ENCODE measurements at regions not wholly inside any gene's neighbourhood (a gene's known extent, or its start where the extent isn't known, plus 50 kb on each side); places are given as distances from the start of the nearest gene placed in this dataset.

DNA sequence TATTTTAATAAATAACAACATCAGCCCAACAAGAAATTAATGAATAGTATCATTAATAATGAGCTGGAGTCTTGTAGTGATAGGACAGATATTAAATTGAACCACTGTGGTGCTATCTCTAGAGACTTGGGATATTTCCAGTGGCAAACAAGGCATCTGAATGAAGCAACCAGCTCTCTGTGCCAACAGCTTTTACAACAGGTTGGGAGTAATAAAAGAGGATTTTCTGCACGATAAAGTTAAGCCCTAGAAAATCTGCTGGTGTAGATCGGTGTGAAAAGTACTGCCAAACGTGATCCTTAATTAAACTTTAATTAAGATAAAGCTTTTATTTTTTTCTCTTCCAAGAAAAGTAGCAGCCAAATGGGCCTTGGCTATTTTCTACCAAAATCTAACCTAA is 385.5 kb downstream of the NR4A2 start (continued):
- TF ChIP-seq TRIM25 (IDR thresholded peaks at IDR 0.05; ENCODE audit: borderline replicate concordance) (no peak), NR3C1 (CRISPR knock-in tag; IDR thresholded peaks at IDR 0.05) (no peak), NFE2L1 (tag; IDR thresholded peaks at IDR 0.05; ENCODE audit: borderline replicate concordance, low read depth) (no peak), IFI16 (CRISPR knock-in tag; IDR thresholded peaks at IDR 0.05) (no peak), CBX1 (IDR thresholded peaks at IDR 0.05; ENCODE audit: low read depth) (no peak), PTTG1 (tag; IDR thresholded peaks at IDR 0.05; ENCODE audit: low read depth) (no peak)

DNA sequence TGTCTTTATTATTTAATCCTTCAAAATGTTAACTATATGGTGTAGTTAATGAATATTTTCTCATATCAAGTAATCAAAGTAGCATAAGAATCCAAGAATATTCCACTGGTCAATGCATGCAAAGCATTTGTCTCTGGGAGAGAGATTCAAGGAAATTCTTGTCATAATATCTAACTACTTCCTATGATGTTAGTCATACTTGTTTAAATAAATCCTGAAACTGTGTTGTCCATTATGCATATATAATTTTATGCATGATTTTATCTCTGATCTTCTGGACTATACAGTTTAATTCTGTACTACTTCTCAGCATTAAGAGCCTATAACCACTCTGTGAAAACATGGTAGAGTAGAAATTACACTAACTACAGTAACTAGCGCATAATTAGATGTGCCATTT is 388.3 kb downstream of the NR4A2 start:
- no peaks in the 10 kb centered on the region for H3K36me3 ChIP-seq (ENCODE audit: control insufficient read depth, insufficient read depth, low read length)
- H3K27me3 ChIP-seq (ENCODE audit: control insufficient read depth in 2 of 2, insufficient read depth in 2 of 2, low read length in 2 of 2), result no peaks in the 10 kb centered on the region
- FAIRE-seq (no peak), ATAC-seq (no peak), DNase-seq (ENCODE audit: extremely low read depth in 1 of 4, low spot score in 3 of 4) (no peak)
- no TSS peak for BruUV-seq (replicated peaks)
- no peak overlapping the region for H2AFZ ChIP-seq (ENCODE audit: low read depth, low read length)
- no peak overlapping the region for H3K9ac ChIP-seq (ENCODE audit: insufficient read depth in 1 of 2, low read depth in 2 of 2, low read length in 2 of 2)
- ChIA-PET POLR2A (no interaction called here), CTCF (ENCODE audit: low intra/inter-chr PET ratio) (no interaction called here)
- H3K79me2 ChIP-seq (ENCODE audit: control insufficient read depth, insufficient read depth, low read length), result no peaks in the 10 kb centered on the region
- TF ChIP-seq ZC3H8 (IDR thresholded peaks at IDR 0.05), result no peak
- TF ChIP-seq, protein P1, sequence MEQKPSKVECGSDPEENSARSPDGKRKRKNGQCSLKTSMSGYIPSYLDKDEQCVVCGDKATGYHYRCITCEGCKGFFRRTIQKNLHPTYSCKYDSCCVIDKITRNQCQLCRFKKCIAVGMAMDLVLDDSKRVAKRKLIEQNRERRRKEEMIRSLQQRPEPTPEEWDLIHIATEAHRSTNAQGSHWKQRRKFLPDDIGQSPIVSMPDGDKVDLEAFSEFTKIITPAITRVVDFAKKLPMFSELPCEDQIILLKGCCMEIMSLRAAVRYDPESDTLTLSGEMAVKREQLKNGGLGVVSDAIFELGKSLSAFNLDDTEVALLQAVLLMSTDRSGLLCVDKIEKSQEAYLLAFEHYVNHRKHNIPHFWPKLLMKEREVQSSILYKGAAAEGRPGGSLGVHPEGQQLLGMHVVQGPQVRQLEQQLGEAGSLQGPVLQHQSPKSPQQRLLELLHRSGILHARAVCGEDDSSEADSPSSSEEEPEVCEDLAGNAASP (IDR thresholded peaks at IDR 0.05), result no peak
- TF ChIP-seq POU5F1 (IDR thresholded peaks at IDR 0.05; ENCODE audit: borderline replicate concordance, low read depth, low read length, partially characterized antibody), result no peak
- TF ChIP-seq ZNF518B (CRISPR knock-in tag; IDR thresholded peaks at IDR 0.05), result no peak
- intact Hi-C loops (cut with micrococcal nuclease), result no loop called here
- H3K9me3 ChIP-seq (replicated peaks; ENCODE audit: control insufficient read depth, insufficient read depth, low read depth, low read length), result no peaks in the 10 kb centered on the region; the same call in 1 of the 2 replicates
- H3K4me2 ChIP-seq (ENCODE audit: insufficient read depth, low read length), result no peak overlapping the region
- no peaks in the 10 kb centered on the region for H3K4me1 ChIP-seq (replicated peaks in 1 of 2; ENCODE audit: control insufficient read depth in 2 of 2, insufficient read depth in 2 of 2, low read length in 2 of 2)
- no peaks in the 10 kb centered on the region for H3K9me1 ChIP-seq (ENCODE audit: control insufficient read depth, insufficient read depth, low read length)
- WGBS (ENCODE audit: insufficient coverage, low coverage, missing lambda C conversion rate), result 0% methylated on average over 1 of the region's 1 CpG
- H3K4me3 ChIP-seq, result no peak overlapping the region
- in situ Hi-C loops (cut with MboI), result no loop called here
- H4K20me1 ChIP-seq (replicated peaks; ENCODE audit: control insufficient read depth, insufficient read depth, low read length), result no peaks in the 10 kb centered on the region
- no peak overlapping the region for H3K27ac ChIP-seq (ENCODE audit: extremely low read depth, low read depth, low read length)

All from K562 (cell line).